HG03558 (cell line): ENCODE measurements at regions not wholly inside any gene's neighbourhood (a gene's known extent, or its start where the extent isn't known, plus 50 kb on each side); places are given as distances from the start of the nearest gene placed in this dataset.

Experiments used
- ATAC-seq: cut with Tn5 transposase; IDR thresholded peaks from one replicate; pipeline ENCODE4 v1.9.1; 2021; ENCODE audit warnings: moderate number of reproducible peaks; ENCODE audit not compliant: unreplicated experiment; ENCODE audit errors: extremely low read depth

- no peak for ATAC-seq
These were observed 193.0 kb upstream of the GOLIM4 start for GRCh38 chr3:168288511-168289401.

- ATAC-seq, result no peak
These were observed 189.8 kb upstream of the GOLIM4 start for GRCh38 chr3:168285506-168285905.

DNA sequence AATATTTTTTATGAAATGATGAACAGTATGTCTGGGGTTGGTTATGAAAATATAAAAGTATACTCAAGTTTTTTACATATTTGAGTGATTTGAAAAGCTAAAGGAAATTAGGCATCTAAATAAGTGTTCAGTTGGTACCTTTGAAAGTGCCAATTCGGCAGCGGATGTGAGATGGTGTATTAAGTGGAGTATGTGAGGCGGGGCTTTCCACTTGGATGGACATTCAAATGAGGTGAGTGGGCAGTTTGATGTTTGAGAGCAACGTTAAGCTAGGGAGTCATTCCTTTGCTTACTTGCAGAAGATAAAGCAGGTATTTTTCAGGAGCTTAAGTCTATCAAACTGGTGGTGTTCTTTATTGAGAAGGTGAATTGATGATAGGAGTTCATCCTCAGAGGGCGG lies 189.0 kb upstream of the GOLIM4 start:
- ATAC-seq, result no peak

GRCh38 chr3:168275662-168276061 lies 179.9 kb upstream of the GOLIM4 start:
- no peak for ATAC-seq

GRCh38 chr3:168273917-168274316 lies 178.2 kb upstream of the GOLIM4 start:
- ATAC-seq, result peak; percentile 85

GRCh38 chr3:168273036-168273435 lies 177.3 kb upstream of the GOLIM4 start:
- ATAC-seq, result no peak

- ATAC-seq, result no peak
These were observed 176.7 kb upstream of the GOLIM4 start for GRCh38 chr3:168272343-168272985.

GRCh38 chr3:168271932-168272331 lies 176.2 kb upstream of the GOLIM4 start:
- no peak for ATAC-seq

- ATAC-seq, result no peak
These were observed 173.3 kb upstream of the GOLIM4 start for GRCh38 chr3:168269001-168269400.

- no peak for ATAC-seq
These were observed 171.5 kb upstream of the GOLIM4 start for GRCh38 chr3:168267179-168267578.

- ATAC-seq, result no peak
These were observed 170.6 kb upstream of the GOLIM4 start for GRCh38 chr3:168266335-168266734.

- no peak for ATAC-seq
These were observed 167.2 kb upstream of the GOLIM4 start for GRCh38 chr3:168262887-168263286.

DNA sequence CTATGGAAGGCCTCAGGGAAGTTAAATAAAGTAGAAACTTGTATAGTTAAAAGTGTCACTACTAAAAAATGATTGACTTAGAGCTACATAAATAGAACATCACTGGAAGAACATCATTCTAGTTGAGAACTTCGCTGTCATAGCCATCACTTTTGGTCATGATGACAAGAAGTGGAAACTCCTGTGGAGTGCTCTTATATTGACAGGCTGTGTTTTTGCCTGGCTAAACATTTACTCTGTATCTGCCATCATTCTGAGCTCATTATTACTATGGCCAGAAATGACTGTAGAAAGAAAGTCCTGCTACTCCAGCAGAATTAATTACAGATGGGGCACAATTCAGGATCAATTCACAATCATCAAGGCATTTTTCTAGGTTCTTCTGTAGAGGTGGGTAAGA lies 165.1 kb upstream of the GOLIM4 start:
- ATAC-seq, result peak; percentile 75

DNA sequence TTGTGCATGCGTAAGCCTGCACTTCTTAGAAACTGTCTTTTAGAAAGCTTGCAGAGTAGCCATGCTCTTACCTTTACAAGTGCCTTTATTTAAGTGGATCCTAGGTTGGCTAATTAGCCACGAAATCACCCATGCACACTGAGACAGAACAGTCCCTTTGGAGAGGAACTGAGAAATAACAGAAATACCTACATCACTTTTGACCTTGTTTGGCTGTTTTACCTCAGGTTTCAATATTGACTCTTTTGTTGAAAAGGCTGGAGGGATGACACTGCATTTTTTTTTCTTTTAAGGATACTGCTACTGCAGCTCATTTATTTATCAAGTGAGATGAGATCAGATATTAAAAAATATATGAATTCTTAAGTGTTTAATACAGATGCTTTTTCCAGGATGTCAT lies 155.6 kb upstream of the GOLIM4 start:
- peak; percentile 54 for ATAC-seq

DNA sequence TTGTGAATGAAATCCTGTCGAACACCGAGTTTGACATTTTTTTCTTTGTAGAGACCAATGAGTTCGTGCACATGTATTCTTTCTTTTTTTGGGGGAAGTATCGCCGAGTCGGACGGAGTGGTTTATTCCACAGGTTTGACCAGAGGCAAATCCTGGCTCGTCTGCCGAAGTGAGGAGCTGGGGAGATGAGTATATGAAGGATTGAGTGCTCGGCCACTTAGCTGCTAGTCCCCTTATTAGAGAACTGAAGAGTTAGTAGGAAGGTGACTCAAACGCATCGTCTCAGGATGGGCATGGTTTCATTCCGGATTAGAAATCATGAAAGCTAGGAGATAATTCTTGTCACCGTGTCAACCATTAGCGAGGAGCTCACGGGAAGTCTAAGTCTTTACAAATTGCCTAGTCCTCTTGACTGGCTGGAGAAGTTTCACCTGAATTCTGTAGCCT lies 154.7 kb upstream of the GOLIM4 start:
- no peak for ATAC-seq

DNA sequence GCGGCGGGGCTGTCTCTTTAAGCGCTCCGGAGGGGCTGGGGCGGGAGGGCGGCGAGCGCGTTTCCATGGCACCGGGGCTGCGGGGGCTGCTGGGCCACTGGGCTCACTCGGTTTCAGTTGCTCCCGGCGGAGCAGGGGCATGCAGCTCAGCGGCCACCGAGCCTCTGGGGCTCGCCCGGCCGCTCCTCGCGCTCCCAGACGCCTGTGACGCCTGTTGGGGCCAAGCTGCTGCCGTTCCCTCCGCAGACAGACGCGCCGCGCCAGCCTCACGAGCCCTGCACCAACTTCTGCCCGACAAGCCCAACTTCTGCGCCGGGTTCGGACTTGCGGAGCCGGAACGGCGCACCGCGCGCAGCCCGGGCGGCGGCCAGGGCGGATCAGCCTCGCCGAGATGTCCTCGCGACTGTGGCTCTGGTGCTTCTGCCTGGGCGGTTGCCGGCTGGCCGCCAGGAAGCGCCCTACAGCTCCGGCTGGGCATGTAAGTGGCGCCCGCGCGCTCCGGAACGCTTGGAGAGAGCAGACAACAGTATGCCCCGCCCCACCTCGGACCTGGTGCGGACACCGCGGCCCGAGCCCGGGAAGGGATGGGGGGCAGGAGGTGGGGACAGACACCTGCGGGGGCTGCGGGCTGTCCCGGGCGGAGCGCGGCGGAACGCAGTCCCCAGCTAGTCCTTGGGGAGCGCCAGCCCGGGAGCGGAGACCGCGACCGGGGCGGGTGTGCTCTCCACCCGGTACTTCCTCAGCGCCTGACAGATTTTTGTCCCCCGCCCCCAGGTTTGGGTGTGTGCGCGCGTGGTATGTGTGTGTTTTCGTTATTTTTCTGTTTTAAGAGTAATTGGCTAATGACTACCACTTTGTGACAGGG lies 154.1 kb upstream of the GOLIM4 start:
- peak; percentile 51 for ATAC-seq

GRCh38 chr3:168249205-168249549 lies 153.5 kb upstream of the GOLIM4 start:
- ATAC-seq, result no peak

DNA sequence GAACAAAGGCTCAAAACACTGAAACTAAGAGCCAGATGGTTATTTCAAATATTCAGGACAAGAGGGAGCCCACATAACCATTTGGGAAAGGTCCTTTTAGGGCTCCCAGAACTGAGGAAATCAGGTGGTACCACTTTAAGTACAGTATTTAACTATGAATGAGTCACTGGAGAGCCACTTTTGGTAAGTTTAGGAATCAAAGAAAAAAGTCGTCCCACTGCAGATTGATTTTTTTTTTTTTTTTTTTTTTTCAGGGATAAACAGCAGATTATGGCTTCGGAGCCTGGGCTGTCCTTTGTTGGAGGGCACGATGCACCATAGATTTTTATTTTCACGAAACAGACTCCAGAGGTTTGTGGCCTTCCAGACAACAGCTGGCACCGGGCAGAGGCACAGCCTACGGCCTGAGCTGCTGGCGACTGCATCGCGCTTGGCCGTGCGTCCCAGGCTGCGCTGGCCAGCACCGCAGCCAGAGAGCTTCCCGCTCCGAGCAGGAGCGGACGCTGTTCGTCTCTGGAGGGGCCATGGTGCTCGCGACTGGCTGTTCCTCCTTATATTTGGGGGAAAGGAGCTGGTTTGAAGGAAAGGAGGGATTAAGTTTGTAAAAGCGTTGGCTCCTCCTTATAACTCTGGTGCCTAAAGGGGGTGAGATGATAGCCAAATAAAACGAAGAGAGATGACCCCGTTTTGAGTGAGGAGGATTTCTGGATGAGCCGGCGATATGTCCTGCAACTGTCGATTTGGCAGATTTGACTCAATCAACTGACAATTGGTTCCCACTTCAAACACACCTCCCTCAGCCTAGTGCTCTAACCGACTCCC lies 152.9 kb upstream of the GOLIM4 start:
- ATAC-seq, result no peak

DNA sequence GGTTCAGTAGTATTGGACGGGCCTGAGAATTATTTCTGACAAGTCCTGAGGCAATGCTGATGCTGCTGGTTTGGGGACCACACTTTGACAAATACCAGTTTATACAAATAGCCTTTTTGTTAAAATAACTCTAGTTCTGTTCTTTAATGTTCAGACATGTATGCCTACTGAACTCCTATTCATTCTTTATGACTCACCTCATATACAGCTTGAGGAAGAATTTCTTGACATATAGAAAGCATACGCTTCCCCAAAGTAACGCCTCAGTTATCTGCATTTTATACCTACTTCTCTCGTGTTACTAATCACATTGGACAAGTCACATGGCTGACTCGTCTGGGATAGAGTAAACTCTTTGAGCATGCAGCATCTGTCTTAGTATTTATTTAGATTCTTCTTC lies 145.4 kb upstream of the GOLIM4 start:
- ATAC-seq, result no peak

- no peak for ATAC-seq
These were observed 143.6 kb upstream of the GOLIM4 start for GRCh38 chr3:168239287-168239686.
